H1 (cell line): ENCODE measurements at regions not wholly inside any gene's neighbourhood (a gene's known extent, or its start where the extent isn't known, plus 50 kb on each side); places are given as distances from the start of the nearest gene placed in this dataset.

Experiments used
- EZH2 ChIP-seq: fragments of 200-600 bp; sonication (generic); IDR thresholded peaks from 2 replicates; pipeline ENCODE4 v1.7.1; 2012; ENCODE audit warnings: low read depth, mild to moderate bottlenecking, moderate library complexity, low read length, inconsistent platforms; ENCODE audit not compliant: severe bottlenecking
- RBBP5 ChIP-seq: IDR thresholded peaks from 2 replicates; pipeline ENCODE4 v1.7.1; 2012; ENCODE audit warnings: low read depth, mild to moderate bottlenecking, inconsistent platforms, low read length, moderate library complexity, borderline replicate concordance
- SIX5 ChIP-seq: IDR thresholded peaks from 2 replicates; pipeline ENCODE4 v1.6.1; 2011; ENCODE audit warnings: mild to moderate bottlenecking, low read depth, low read length
- TF ChIP-seq, protein P1 (sequence below), 3 experiments: IDR thresholded peaks; 1 replicate in 2 of 3; 2 replicates in 1 of 3; pipeline versions ENCODE4 v1.5.1 to v1.6.1; 2011; ENCODE audit warnings: low read length in 3 of 3, mild to moderate bottlenecking in 3 of 3, inconsistent platforms in 2 of 3, low read depth in 1 of 3, moderate library complexity in 1 of 3; ENCODE audit not compliant: insufficient read depth in 1 of 3; ENCODE audit errors: control extremely low read depth in 1 of 3

DNA sequence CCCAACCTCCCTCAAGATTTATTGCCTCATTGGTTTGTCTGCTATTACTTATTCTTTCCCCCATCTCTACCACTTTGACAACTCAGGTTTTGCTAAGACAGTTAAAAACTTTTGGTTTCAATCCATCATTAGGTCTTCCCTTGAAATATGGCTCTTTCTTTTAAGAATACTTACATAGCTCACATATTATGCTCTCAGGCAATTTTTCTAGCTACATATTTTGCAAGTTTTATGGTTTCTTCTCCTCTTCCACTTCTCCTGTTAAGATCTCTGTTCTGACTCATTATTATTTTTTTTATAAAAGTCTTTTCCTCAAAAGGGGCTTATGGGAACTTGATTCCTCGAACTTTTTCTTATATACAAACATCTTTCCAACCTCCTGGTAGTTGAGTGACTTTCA, 192.4 kb upstream of the MPPED2 start:
- TF ChIP-seq, protein P1, sequence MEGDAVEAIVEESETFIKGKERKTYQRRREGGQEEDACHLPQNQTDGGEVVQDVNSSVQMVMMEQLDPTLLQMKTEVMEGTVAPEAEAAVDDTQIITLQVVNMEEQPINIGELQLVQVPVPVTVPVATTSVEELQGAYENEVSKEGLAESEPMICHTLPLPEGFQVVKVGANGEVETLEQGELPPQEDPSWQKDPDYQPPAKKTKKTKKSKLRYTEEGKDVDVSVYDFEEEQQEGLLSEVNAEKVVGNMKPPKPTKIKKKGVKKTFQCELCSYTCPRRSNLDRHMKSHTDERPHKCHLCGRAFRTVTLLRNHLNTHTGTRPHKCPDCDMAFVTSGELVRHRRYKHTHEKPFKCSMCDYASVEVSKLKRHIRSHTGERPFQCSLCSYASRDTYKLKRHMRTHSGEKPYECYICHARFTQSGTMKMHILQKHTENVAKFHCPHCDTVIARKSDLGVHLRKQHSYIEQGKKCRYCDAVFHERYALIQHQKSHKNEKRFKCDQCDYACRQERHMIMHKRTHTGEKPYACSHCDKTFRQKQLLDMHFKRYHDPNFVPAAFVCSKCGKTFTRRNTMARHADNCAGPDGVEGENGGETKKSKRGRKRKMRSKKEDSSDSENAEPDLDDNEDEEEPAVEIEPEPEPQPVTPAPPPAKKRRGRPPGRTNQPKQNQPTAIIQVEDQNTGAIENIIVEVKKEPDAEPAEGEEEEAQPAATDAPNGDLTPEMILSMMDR (IDR thresholded peaks at IDR 0.05; ENCODE audit: control extremely low read depth in 1 of 3, insufficient read depth in 1 of 3, low read depth in 1 of 3, low read length in 3 of 3), result no peak
- no peak for TF ChIP-seq EZH2
- no peak for TF ChIP-seq RBBP5
- no peak for TF ChIP-seq SIX5
